ENCODE measurements at regions not wholly inside any gene's neighbourhood (a gene's known extent, or its start where the extent isn't known, plus 50 kb on each side); places are given as distances from the start of the nearest gene placed in this dataset.

DNA sequence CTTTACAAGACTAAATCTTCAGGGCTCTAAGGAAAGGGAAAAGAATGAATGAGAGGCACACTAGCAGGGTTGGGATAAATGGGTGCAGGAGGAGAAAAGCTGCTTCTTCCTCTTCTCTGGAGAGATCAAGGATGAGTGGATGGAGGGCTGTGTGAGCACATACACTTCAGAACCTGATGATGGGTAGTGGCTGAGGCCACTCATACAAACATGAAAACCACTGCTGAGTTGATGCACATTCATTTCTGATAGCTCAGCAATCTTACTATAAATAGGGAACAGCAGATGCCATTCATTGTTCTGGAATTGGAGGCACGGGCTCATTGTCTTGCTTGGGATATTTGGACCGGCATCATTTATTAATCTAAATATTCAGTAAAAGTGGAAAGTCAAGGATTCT, 152.4 kb upstream of the KCTD1 start:
- Histone ChIP-seq H3K4me3 (ENCODE audit: low read depth, low read length) (no peak overlapping the region), H3K36me3 (ENCODE audit: control insufficient read depth, insufficient read depth, low read length) (no peaks in the 10 kb centered on the region), H3K27me3 (ENCODE audit: control insufficient read depth, insufficient read depth, low read length) (no peaks in the 10 kb centered on the region)
- TF ChIP-seq, protein P1, sequence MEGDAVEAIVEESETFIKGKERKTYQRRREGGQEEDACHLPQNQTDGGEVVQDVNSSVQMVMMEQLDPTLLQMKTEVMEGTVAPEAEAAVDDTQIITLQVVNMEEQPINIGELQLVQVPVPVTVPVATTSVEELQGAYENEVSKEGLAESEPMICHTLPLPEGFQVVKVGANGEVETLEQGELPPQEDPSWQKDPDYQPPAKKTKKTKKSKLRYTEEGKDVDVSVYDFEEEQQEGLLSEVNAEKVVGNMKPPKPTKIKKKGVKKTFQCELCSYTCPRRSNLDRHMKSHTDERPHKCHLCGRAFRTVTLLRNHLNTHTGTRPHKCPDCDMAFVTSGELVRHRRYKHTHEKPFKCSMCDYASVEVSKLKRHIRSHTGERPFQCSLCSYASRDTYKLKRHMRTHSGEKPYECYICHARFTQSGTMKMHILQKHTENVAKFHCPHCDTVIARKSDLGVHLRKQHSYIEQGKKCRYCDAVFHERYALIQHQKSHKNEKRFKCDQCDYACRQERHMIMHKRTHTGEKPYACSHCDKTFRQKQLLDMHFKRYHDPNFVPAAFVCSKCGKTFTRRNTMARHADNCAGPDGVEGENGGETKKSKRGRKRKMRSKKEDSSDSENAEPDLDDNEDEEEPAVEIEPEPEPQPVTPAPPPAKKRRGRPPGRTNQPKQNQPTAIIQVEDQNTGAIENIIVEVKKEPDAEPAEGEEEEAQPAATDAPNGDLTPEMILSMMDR (IDR thresholded peaks at IDR 0.05; ENCODE audit: insufficient read depth, low read length, poor library complexity, severe bottlenecking), result no peak
- no peak for DNase-seq (ENCODE audit: low read depth)

DNA sequence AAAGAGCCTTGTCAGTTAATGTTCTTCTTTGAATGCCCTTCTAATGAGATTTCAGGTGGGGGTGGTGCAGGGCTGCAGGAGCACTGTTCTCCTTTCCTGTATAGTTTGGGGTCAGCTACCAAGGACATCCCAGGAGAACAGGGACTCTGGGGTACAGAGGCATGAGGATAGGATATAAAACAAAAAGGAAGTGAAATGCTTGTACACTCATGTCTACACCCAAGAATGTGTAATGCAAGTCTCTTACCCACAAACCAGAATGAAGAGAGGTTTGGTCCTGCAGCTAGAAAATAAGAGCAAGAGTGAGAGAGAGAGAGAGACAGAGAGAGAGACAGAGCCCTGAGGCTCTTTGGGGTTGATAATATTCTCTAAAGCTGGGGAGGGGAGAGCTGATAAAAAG, 151.8 kb upstream of the KCTD1 start:
- no peak for DNase-seq (ENCODE audit: low read depth)
- H3K4me3 ChIP-seq (ENCODE audit: low read depth, low read length), result no peak overlapping the region
- TF ChIP-seq, protein P1 (IDR thresholded peaks at IDR 0.05; ENCODE audit: insufficient read depth, low read length, poor library complexity, severe bottlenecking), result no peak
- no peaks in the 10 kb centered on the region for H3K36me3 ChIP-seq (ENCODE audit: control insufficient read depth, insufficient read depth, low read length)
- no peaks in the 10 kb centered on the region for H3K27me3 ChIP-seq (ENCODE audit: control insufficient read depth, insufficient read depth, low read length)

DNA sequence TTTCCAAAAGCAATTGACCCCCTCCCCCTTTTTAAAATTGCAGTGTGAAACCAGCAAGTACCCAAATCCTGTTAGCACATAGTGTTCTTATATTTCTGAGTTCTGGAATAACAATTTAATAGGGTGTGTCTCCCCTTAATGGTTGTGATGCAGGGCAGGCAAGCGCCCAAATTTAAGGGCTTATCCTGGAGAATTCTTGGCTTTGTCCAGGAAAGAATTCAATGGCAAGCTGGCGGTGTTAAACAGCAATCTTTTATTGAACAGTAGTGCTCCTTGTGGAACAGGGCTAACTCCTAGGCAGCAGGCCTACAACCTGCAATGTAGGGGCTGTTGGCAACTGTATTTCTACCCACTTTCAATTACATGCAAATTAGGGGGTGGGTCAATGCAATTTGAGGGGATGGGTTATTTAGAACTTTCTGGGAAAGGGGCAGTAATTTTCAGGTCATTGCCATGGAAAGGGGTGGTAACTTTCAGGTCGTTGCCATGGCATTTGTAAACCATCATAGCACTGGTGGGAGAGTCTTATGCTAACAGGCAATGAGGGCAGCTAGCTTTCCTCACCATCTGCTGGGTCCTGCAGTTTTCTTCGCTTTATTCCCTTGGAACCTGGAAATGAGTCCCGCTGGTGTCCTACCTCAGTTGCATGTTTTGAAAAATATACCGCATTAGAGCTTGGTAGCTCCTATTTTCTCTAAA, 149.0 kb upstream of the KCTD1 start:
- TF ChIP-seq, protein P1 (IDR thresholded peaks at IDR 0.05; ENCODE audit: insufficient read depth, low read length, poor library complexity, severe bottlenecking), result no peak
- H3K36me3 ChIP-seq (ENCODE audit: control insufficient read depth, insufficient read depth, low read length), result no peaks in the 10 kb centered on the region
- H3K27me3 ChIP-seq (ENCODE audit: control insufficient read depth, insufficient read depth, low read length), result no peaks in the 10 kb centered on the region
- H3K4me3 ChIP-seq (ENCODE audit: low read depth, low read length), result no peak overlapping the region
- no peak for DNase-seq (ENCODE audit: low read depth)

DNA sequence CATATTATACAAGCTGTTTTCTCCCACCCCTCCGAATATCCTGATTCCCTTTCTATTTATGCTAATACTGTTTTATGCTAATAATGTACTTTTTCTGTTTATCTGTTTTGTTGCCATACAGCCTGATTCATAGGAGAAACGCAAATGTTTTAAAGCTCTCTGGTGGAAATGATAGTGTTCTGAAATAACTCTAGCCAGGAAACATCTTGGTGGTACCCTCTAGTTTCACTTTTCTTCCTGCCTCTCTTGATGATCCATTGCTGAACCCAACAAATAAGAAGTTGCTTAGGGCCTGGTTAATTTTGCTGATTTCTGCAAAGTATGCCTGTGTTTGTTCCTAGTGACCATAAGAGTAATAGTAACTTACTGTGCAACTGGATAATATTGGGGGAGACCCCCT, 148.4 kb upstream of the KCTD1 start:
- no peaks in the 10 kb centered on the region for H3K27me3 ChIP-seq (ENCODE audit: control insufficient read depth, insufficient read depth, low read length)
- H3K36me3 ChIP-seq (ENCODE audit: control insufficient read depth, insufficient read depth, low read length), result no peaks in the 10 kb centered on the region
- TF ChIP-seq, protein P1 (IDR thresholded peaks at IDR 0.05; ENCODE audit: insufficient read depth, low read length, poor library complexity, severe bottlenecking), result no peak
- DNase-seq (ENCODE audit: low read depth), result no peak
- H3K4me3 ChIP-seq (ENCODE audit: low read depth, low read length), result no peak overlapping the region

DNA sequence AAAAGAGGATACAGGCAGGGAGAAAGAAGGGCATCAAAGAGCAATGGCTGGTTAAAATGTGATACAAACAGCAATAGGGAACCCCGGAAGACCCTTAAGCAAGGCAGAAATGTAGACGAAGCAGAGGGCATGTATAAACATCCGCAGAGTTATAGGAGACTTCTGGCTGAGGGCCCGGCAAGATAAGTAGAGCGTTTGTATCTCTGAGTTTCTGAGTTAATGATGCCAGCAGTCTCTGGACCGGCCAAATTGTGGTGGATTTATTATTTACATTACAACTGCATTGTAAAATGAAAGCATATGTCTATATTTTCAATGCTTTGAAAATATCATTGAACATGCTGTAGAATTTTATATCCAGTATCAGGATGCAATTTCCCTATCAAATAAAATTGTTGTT, 148.0 kb upstream of the KCTD1 start:
- Histone ChIP-seq H3K4me3 (ENCODE audit: low read depth, low read length) (no peak overlapping the region), H3K36me3 (ENCODE audit: control insufficient read depth, insufficient read depth, low read length) (no peaks in the 10 kb centered on the region), H3K27me3 (ENCODE audit: control insufficient read depth, insufficient read depth, low read length) (no peaks in the 10 kb centered on the region)
- TF ChIP-seq, protein P1 (IDR thresholded peaks at IDR 0.05; ENCODE audit: insufficient read depth, low read length, poor library complexity, severe bottlenecking), result no peak
- no peak for DNase-seq (ENCODE audit: low read depth)
